ENCODE measurements at regions not wholly inside any gene's neighbourhood (a gene's known extent, or its start where the extent isn't known, plus 50 kb on each side); places are given as distances from the start of the nearest gene placed in this dataset.

GRCh38 chr15:26359855-26360254 lies 413.0 kb downstream of the GABRB3 start:
- BruUV-seq (replicated peaks), result no TSS peak
- peaks cover 19% of the 10 kb centered on the region for H3K9me3 Mint-ChIP-seq (ENCODE audit: unreplicated experiment)
- ChIA-PET POLR2A (no interaction called here), CTCF (no interaction called here)
- H3K36me3 Mint-ChIP-seq (ENCODE audit: insufficient read depth, unreplicated experiment), result no peaks in the 10 kb centered on the region
- H3K36me3 ChIP-seq (ENCODE audit: control insufficient read depth, insufficient read depth, low read length), result no peaks in the 10 kb centered on the region
- no peaks in the 10 kb centered on the region for H3K4me1 Mint-ChIP-seq (ENCODE audit: low read depth, unreplicated experiment)
- no peak overlapping the region for H3K4me3 Mint-ChIP-seq (ENCODE audit: unreplicated experiment)
- no peak overlapping the region for H3K4me3 ChIP-seq (ENCODE audit: low read depth, low read length)
- no peak overlapping the region for H3K27ac Mint-ChIP-seq (ENCODE audit: unreplicated experiment)
- peaks cover 2% of the 10 kb centered on the region for H3K27me3 Mint-ChIP-seq (ENCODE audit: insufficient read depth, unreplicated experiment)
- no peaks in the 10 kb centered on the region; the same call in 1 of the 2 replicates for H3K9me3 ChIP-seq
- no peak for DNase-seq
- H3K27me3 ChIP-seq (replicated peaks; ENCODE audit: control insufficient read depth, insufficient read depth, low read length), result no peaks in the 10 kb centered on the region
- intact Hi-C loops (cut with micrococcal nuclease; ENCODE audit: unreplicated experiment), result no loop called here
- no peaks in the 10 kb centered on the region for H3K4me1 ChIP-seq
- no peak for TF ChIP-seq CTCF (IDR thresholded peaks at IDR 0.05; ENCODE audit: insufficient read depth in 1 of 2, low read depth in 1 of 2, low read length in 1 of 2, severe bottlenecking in 1 of 2, unreplicated experiment in 1 of 2)

- H3K27ac Mint-ChIP-seq (ENCODE audit: unreplicated experiment), result no peak overlapping the region
- no peak overlapping the region for H3K4me3 Mint-ChIP-seq (ENCODE audit: unreplicated experiment)
- no peaks in the 10 kb centered on the region for H3K4me1 Mint-ChIP-seq (ENCODE audit: low read depth, unreplicated experiment)
- intact Hi-C loops (cut with micrococcal nuclease; ENCODE audit: unreplicated experiment), result no loop called here
- Histone ChIP-seq H3K4me3 (ENCODE audit: low read depth, low read length) (no peak overlapping the region), H3K9me3 (no peaks in the 10 kb centered on the region; the same call in 1 of the 2 replicates), H3K36me3 (ENCODE audit: control insufficient read depth, insufficient read depth, low read length) (no peaks in the 10 kb centered on the region), H3K27me3 (replicated peaks; ENCODE audit: control insufficient read depth, insufficient read depth, low read length) (no peaks in the 10 kb centered on the region), H3K4me1 (no peaks in the 10 kb centered on the region)
- no peak for DNase-seq
- H3K36me3 Mint-ChIP-seq (ENCODE audit: insufficient read depth, unreplicated experiment), result no peaks in the 10 kb centered on the region
- BruUV-seq (replicated peaks), result no TSS peak
- H3K27me3 Mint-ChIP-seq (ENCODE audit: insufficient read depth, unreplicated experiment), result peaks cover 2% of the 10 kb centered on the region
- no peak for TF ChIP-seq CTCF (IDR thresholded peaks at IDR 0.05; ENCODE audit: insufficient read depth in 1 of 2, low read depth in 1 of 2, low read length in 1 of 2, severe bottlenecking in 1 of 2, unreplicated experiment in 1 of 2)
- POLR2A ChIA-PET, result no interaction called here
- CTCF ChIA-PET, result no interaction called here
- H3K9me3 Mint-ChIP-seq (ENCODE audit: unreplicated experiment), result peaks cover 19% of the 10 kb centered on the region
These were observed 414.2 kb downstream of the GABRB3 start for GRCh38 chr15:26358708-26359107.

- TF ChIP-seq CTCF (IDR thresholded peaks at IDR 0.05; ENCODE audit: insufficient read depth in 1 of 2, low read depth in 1 of 2, low read length in 1 of 2, severe bottlenecking in 1 of 2, unreplicated experiment in 1 of 2), result no peak
- Histone ChIP-seq H3K27me3 (replicated peaks; ENCODE audit: control insufficient read depth, insufficient read depth, low read length) (no peaks in the 10 kb centered on the region), H3K36me3 (ENCODE audit: control insufficient read depth, insufficient read depth, low read length) (no peaks in the 10 kb centered on the region), H3K4me1 (no peaks in the 10 kb centered on the region), H3K9me3 (no peaks in the 10 kb centered on the region; the same call in 1 of the 2 replicates), H3K4me3 (ENCODE audit: low read depth, low read length) (no peak overlapping the region)
- Mint-ChIP-seq H3K27me3 (ENCODE audit: insufficient read depth, unreplicated experiment) (peaks cover 2% of the 10 kb centered on the region), H3K36me3 (ENCODE audit: insufficient read depth, unreplicated experiment) (no peaks in the 10 kb centered on the region), H3K9me3 (ENCODE audit: unreplicated experiment) (peaks cover 14% of the 10 kb centered on the region), H3K27ac (ENCODE audit: unreplicated experiment) (no peak overlapping the region), H3K4me3 (ENCODE audit: unreplicated experiment) (no peak overlapping the region), H3K4me1 (ENCODE audit: low read depth, unreplicated experiment) (no peaks in the 10 kb centered on the region)
- no TSS peak for BruUV-seq (replicated peaks)
- ChIA-PET POLR2A (no interaction called here), CTCF (no interaction called here)
- DNase-seq, result no peak
- intact Hi-C loops (cut with micrococcal nuclease; ENCODE audit: unreplicated experiment), result no loop called here
These were observed 415.2 kb downstream of the GABRB3 start for GRCh38 chr15:26357653-26358052.

Measured in Caco-2 (cell line).